WTC11 (cell line): ENCODE measurements at regions not wholly inside any gene's neighbourhood (a gene's known extent, or its start where the extent isn't known, plus 50 kb on each side); places are given as distances from the start of the nearest gene placed in this dataset.

ENCODE experiments used
- ATAC-seq: fragments of 200-7000 bp; cut with Tn5 transposase; 2 replicates; pipeline ENCODE4 v1.10.0; 2021; ENCODE audit warnings: mild to moderate bottlenecking, moderate library complexity
- CTCF ChIA-PET: fragments of 300-600 bp; sonication (Branson Sonifier 250); formaldehyde crosslinking; loops from one replicate; lab custom pipeline; 2021; ENCODE audit warnings: antibody characterized with exemption; lab: Charles Lee
- POLR2A ChIA-PET: fragments of 350-600 bp; sonication (Branson Sonifier 250); formaldehyde crosslinking; loops from one replicate; lab custom pipeline; 2021; ENCODE audit warnings: antibody characterized with exemption; lab: Charles Lee
- DNase-seq: peaks from one replicate; pipeline ENCODE4 v3.0.0; 2021; ENCODE audit warnings: low spot score
- H3K27ac Mint-ChIP-seq: 2 replicates; pipeline ENCODE4 v1.8.0; 2021; ENCODE audit warnings: mixed read lengths
- H3K27me3 Mint-ChIP-seq: 2 replicates; pipeline ENCODE4 v1.8.0; 2021; ENCODE audit warnings: low read depth, mild to moderate bottlenecking, moderate library complexity, mixed read lengths
- H3K36me3 Mint-ChIP-seq: 2 replicates; pipeline ENCODE4 v1.8.0; 2021; ENCODE audit warnings: mixed read lengths
- H3K4me1 Mint-ChIP-seq: 2 replicates; pipeline ENCODE4 v1.8.0; 2022; ENCODE audit warnings: mixed read lengths
- H3K4me3 Mint-ChIP-seq: 2 replicates; pipeline ENCODE4 v1.8.0; 2021; ENCODE audit warnings: mild to moderate bottlenecking, moderate library complexity, mixed read lengths
- H3K9me3 Mint-ChIP-seq: 2 replicates; pipeline ENCODE4 v1.8.0; 2021; ENCODE audit warnings: mixed read lengths
- CBFB ChIP-seq: sonication (generic); formaldehyde crosslinking; IDR thresholded peaks from 2 replicates; pipeline ENCODE4 v1.8.1; 2022; ENCODE audit warnings: mild to moderate bottlenecking, low read depth, missing genetic modification reagents
- CREB1 ChIP-seq: sonication (generic); formaldehyde crosslinking; IDR thresholded peaks from 2 replicates; pipeline ENCODE4 v1.8.0; 2023; ENCODE audit warnings: mild to moderate bottlenecking, missing genetic modification reagents
- ESRRA ChIP-seq: sonication (generic); formaldehyde crosslinking; IDR thresholded peaks from 2 replicates; pipeline ENCODE4 v1.8.1; 2022; ENCODE audit warnings: mild to moderate bottlenecking, missing genetic modification reagents, borderline replicate concordance
- FOXJ3 ChIP-seq: sonication (generic); formaldehyde crosslinking; IDR thresholded peaks from 2 replicates; pipeline ENCODE4 v1.9.0; 2021; ENCODE audit warnings: missing genetic modification reagents, mild to moderate bottlenecking, borderline replicate concordance
- JUN ChIP-seq: sonication (generic); formaldehyde crosslinking; IDR thresholded peaks from 2 replicates; pipeline ENCODE4 v1.8.0; 2023; ENCODE audit warnings: mild to moderate bottlenecking, missing genetic modification reagents
- NFYB ChIP-seq: sonication (generic); formaldehyde crosslinking; conservative IDR thresholded peaks from 2 replicates; pipeline ENCODE4 v1.8.0; 2022; ENCODE audit warnings: low read depth, missing genetic modification reagents
- PRRX2 ChIP-seq: fragments of 250-450 bp; sonication (Bioruptor Pico); IDR thresholded peaks from 2 replicates; pipeline ENCODE4 v1.8.0; 2021; ENCODE audit warnings: mild to moderate bottlenecking
- RELA ChIP-seq: sonication (generic); formaldehyde crosslinking; IDR thresholded peaks from 2 replicates; pipeline ENCODE4 v1.8.1; 2022; ENCODE audit warnings: missing genetic modification reagents, mild to moderate bottlenecking, borderline replicate concordance
- SMAD3 ChIP-seq: sonication (generic); formaldehyde crosslinking; IDR thresholded peaks from 2 replicates; pipeline ENCODE4 v1.8.0; 2022; ENCODE audit warnings: missing genetic modification reagents, mild to moderate bottlenecking, borderline replicate concordance
- TCF7 ChIP-seq: sonication (generic); formaldehyde crosslinking; IDR thresholded peaks from 2 replicates; pipeline ENCODE4 v1.8.0; 2022; ENCODE audit warnings: mild to moderate bottlenecking, low read depth, missing genetic modification reagents, moderate library complexity
- ZNF138 ChIP-seq: sonication (generic); formaldehyde crosslinking; conservative IDR thresholded peaks from 2 replicates; pipeline ENCODE4 v1.8.1; 2022; ENCODE audit warnings: mild to moderate bottlenecking, moderate library complexity, missing genetic modification reagents
- ZNF416 ChIP-seq: fragments of 250-450 bp; sonication (Bioruptor Pico); IDR thresholded peaks from 2 replicates; pipeline ENCODE4 v1.9.0; 2021; ENCODE audit warnings: mild to moderate bottlenecking, inconsistent platforms
- ZNF423 ChIP-seq: fragments of 250-450 bp; sonication (Bioruptor Pico); IDR thresholded peaks from 2 replicates; pipeline ENCODE4 v2.1.2; 2022; ENCODE audit warnings: mild to moderate bottlenecking, moderate library complexity
- TF ChIP-seq, protein P1 (sequence below): fragments of 200-600 bp; IDR thresholded peaks from 2 replicates; pipeline ENCODE4 v1.8.0; 2022; ENCODE audit warnings: antibody characterized with exemption
- TF ChIP-seq, protein P2 (sequence below): sonication (generic); formaldehyde crosslinking; IDR thresholded peaks from 2 replicates; pipeline ENCODE4 v1.8.0; 2022; ENCODE audit warnings: mild to moderate bottlenecking, missing genetic modification reagents
- TF ChIP-seq, protein P3 (sequence below): sonication (generic); formaldehyde crosslinking; IDR thresholded peaks from 2 replicates; pipeline ENCODE4 v1.8.0; 2022; ENCODE audit warnings: mild to moderate bottlenecking, missing genetic modification reagents
- TF ChIP-seq, protein P4 (sequence below): fragments of 250-450 bp; sonication (Bioruptor Pico); IDR thresholded peaks from 2 replicates; pipeline ENCODE4 v2.1.2; 2022; ENCODE audit warnings: mild to moderate bottlenecking, moderate library complexity
- TF ChIP-seq, protein P5 (sequence below): sonication (generic); formaldehyde crosslinking; IDR thresholded peaks from 2 replicates; pipeline ENCODE4 v1.8.1; 2022; ENCODE audit warnings: mild to moderate bottlenecking, missing genetic modification reagents, moderate library complexity, borderline replicate concordance
- TF ChIP-seq, protein P6 (sequence below): sonication (generic); formaldehyde crosslinking; IDR thresholded peaks from 2 replicates; pipeline ENCODE4 v1.8.1; 2022; ENCODE audit warnings: mild to moderate bottlenecking, moderate library complexity, missing genetic modification reagents
- TF ChIP-seq, protein P7 (sequence below): fragments of 250-450 bp; sonication (Bioruptor Pico); conservative IDR thresholded peaks from 2 replicates; pipeline ENCODE4 v1.9.0; 2021; ENCODE audit warnings: mild to moderate bottlenecking
- TF ChIP-seq, protein P8 (sequence below): fragments of 250-450 bp; sonication (Bioruptor Pico); IDR thresholded peaks from 2 replicates; pipeline ENCODE4 v1.9.0; 2021; ENCODE audit warnings: mild to moderate bottlenecking

DNA sequence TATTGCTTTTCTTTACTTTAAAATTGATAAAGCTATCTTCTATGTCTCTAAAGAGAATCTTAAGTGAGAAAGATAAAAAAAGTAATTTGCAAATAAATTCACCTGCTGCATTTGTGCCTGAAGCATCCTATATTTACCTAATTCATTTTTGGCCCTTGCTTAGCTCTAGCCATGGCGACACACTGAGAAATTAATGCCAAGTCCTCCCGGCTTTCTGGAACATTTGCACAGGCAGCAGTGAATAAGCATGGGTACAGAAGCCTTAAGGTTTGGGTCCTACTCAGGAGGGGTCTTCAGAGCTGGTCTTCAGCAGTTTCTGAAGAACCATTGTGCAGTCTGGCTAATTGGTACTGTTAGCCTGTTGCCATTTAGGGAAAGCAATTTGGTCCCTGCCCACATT lies 73.9 kb upstream of the ZEB2 start:
- ChIA-PET POLR2A (no interaction called here), CTCF (no interaction called here)
- H3K4me1 Mint-ChIP-seq: peaks cover 57% of the 10 kb centered on the region

DNA sequence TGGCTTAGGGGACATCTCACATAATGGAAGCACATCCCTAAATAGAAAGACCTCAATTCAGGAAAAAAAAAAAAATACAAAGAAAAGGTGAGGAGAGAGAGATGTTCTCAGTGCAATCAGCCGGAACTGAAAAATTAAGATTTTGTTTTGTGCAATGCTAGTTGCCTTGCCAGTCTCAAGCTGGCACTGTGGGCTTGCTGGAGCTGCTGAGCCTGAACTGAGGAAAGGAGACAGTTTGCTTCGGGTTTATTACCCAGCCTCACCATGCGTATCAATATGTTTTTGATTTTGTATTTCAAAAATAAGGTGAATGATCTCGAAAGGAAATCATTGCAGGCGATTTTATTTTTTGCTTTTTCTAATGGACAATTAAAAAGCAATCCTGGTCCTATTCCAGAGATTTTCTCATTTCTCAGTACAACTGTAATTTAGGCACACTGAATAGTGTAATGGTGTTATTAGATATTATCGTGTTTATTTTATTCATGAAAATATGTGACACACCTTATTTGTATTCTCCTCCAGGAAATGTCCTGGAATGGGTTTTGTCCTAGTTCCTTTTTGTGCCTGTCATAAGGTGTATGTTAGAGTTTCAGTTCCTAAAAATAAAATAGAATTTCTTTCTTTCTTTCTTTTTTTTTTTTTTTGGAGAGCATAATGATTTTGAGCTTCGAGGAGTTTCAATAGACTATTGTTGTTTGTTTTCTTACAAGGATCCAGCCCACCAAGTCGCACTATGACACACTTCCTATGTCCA lies 72.8 kb upstream of the ZEB2 start:
- H3K4me3 Mint-ChIP-seq: no peak overlapping the region
- ATAC-seq: no peak
- ChIA-PET CTCF (no interaction called here), POLR2A (interaction anchor here (1.2 kb wide), 1 partner anchor 602 kb away, joined by 3 read pairs; no protein-coding TSS in a partner anchor)
- no peak for DNase-seq
- H3K27me3 Mint-ChIP-seq: no peaks in the 10 kb centered on the region
- H3K27ac Mint-ChIP-seq: no peak overlapping the region
- H3K4me1 Mint-ChIP-seq: peaks cover 57% of the 10 kb centered on the region
- no peaks in the 10 kb centered on the region for H3K9me3 Mint-ChIP-seq
- no peaks in the 10 kb centered on the region for H3K36me3 Mint-ChIP-seq
- TF ChIP-seq, protein P1, sequence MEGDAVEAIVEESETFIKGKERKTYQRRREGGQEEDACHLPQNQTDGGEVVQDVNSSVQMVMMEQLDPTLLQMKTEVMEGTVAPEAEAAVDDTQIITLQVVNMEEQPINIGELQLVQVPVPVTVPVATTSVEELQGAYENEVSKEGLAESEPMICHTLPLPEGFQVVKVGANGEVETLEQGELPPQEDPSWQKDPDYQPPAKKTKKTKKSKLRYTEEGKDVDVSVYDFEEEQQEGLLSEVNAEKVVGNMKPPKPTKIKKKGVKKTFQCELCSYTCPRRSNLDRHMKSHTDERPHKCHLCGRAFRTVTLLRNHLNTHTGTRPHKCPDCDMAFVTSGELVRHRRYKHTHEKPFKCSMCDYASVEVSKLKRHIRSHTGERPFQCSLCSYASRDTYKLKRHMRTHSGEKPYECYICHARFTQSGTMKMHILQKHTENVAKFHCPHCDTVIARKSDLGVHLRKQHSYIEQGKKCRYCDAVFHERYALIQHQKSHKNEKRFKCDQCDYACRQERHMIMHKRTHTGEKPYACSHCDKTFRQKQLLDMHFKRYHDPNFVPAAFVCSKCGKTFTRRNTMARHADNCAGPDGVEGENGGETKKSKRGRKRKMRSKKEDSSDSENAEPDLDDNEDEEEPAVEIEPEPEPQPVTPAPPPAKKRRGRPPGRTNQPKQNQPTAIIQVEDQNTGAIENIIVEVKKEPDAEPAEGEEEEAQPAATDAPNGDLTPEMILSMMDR: no peak
- TF ChIP-seq, protein P2, sequence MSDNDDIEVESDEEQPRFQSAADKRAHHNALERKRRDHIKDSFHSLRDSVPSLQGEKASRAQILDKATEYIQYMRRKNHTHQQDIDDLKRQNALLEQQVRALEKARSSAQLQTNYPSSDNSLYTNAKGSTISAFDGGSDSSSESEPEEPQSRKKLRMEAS: no peak
- no peak for TF ChIP-seq CBFB
- no peak for TF ChIP-seq NFYB (CRISPR knock-in tag)
- TF ChIP-seq ZNF416: no peak
- TF ChIP-seq JUN (CRISPR knock-in tag): no peak
- no peak for TF ChIP-seq ESRRA
- TF ChIP-seq, protein P3, sequence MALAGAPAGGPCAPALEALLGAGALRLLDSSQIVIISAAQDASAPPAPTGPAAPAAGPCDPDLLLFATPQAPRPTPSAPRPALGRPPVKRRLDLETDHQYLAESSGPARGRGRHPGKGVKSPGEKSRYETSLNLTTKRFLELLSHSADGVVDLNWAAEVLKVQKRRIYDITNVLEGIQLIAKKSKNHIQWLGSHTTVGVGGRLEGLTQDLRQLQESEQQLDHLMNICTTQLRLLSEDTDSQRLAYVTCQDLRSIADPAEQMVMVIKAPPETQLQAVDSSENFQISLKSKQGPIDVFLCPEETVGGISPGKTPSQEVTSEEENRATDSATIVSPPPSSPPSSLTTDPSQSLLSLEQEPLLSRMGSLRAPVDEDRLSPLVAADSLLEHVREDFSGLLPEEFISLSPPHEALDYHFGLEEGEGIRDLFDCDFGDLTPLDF: no peak
- no peak for TF ChIP-seq ZNF423 (CRISPR knock-in tag)

More for the DNA sequence above, 73.9 kb upstream of the ZEB2 start:
- no peak overlapping the region for H3K27ac Mint-ChIP-seq
- no peaks in the 10 kb centered on the region for H3K27me3 Mint-ChIP-seq
- ATAC-seq: no peak
- no peaks in the 10 kb centered on the region for H3K36me3 Mint-ChIP-seq
- no peak overlapping the region for H3K4me3 Mint-ChIP-seq
- DNase-seq: no peak
- H3K9me3 Mint-ChIP-seq: no peaks in the 10 kb centered on the region
- TF ChIP-seq ZNF138 (CRISPR knock-in tag): no peak
- no peak for TF ChIP-seq TCF7 (CRISPR knock-in tag)
- TF ChIP-seq PRRX2 (CRISPR knock-in tag): no peak
- TF ChIP-seq SMAD3 (CRISPR knock-in tag): no peak
- TF ChIP-seq, protein P4, sequence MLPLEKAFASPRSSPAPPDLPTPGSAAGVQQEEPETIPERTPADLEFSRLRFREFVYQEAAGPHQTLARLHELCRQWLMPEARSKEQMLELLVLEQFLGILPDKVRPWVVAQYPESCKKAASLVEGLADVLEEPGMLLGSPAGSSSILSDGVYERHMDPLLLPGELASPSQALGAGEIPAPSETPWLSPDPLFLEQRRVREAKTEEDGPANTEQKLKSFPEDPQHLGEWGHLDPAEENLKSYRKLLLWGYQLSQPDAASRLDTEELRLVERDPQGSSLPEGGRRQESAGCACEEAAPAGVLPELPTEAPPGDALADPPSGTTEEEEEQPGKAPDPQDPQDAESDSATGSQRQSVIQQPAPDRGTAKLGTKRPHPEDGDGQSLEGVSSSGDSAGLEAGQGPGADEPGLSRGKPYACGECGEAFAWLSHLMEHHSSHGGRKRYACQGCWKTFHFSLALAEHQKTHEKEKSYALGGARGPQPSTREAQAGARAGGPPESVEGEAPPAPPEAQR: no peak
- TF ChIP-seq CREB1 (CRISPR knock-in tag): no peak
- TF ChIP-seq, protein P5, sequence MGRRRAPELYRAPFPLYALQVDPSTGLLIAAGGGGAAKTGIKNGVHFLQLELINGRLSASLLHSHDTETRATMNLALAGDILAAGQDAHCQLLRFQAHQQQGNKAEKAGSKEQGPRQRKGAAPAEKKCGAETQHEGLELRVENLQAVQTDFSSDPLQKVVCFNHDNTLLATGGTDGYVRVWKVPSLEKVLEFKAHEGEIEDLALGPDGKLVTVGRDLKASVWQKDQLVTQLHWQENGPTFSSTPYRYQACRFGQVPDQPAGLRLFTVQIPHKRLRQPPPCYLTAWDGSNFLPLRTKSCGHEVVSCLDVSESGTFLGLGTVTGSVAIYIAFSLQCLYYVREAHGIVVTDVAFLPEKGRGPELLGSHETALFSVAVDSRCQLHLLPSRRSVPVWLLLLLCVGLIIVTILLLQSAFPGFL: no peak
- no peak for TF ChIP-seq FOXJ3 (CRISPR knock-in tag)
- TF ChIP-seq, protein P6, sequence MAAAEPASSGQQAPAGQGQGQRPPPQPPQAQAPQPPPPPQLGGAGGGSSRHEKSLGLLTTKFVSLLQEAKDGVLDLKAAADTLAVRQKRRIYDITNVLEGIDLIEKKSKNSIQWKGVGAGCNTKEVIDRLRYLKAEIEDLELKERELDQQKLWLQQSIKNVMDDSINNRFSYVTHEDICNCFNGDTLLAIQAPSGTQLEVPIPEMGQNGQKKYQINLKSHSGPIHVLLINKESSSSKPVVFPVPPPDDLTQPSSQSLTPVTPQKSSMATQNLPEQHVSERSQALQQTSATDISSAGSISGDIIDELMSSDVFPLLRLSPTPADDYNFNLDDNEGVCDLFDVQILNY: no peak
- TF ChIP-seq RELA (CRISPR knock-in tag): no peak
- TF ChIP-seq, protein P2: no peak
- TF ChIP-seq, protein P7, sequence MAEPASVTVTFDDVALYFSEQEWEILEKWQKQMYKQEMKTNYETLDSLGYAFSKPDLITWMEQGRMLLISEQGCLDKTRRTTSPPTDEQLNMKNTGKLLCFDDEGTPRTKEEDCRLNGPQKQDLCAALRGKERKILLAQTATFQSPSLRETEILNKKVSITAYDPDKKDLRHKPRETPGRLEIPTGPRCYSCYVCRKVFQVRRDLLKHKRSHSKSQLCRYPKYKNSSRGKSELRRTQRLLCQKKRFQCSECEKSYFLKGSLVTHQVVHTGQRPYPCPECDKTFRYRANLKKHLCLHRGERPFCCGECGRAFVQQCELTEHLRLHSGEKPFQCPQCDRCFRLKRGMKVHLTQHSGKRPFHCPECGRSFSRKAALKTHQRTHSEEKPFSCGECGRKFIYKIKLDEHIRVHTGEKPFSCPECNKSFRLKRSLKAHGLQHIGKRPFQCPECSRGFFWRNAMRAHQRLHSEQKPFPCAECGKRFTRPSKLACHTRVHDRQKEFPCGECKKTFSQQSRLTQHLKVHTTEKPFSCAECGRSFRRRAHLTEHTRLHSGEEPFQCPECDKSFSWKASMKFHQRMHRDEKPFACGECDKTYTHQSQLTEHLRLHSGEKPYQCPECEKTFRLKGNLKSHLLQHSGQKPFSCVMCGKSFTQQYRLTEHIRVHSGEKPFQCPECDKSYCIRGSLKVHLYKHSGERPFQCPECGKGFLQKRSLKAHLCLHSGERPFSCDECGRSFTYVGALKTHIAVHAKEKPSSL (CRISPR knock-in tag): no peak
- TF ChIP-seq, protein P8, sequence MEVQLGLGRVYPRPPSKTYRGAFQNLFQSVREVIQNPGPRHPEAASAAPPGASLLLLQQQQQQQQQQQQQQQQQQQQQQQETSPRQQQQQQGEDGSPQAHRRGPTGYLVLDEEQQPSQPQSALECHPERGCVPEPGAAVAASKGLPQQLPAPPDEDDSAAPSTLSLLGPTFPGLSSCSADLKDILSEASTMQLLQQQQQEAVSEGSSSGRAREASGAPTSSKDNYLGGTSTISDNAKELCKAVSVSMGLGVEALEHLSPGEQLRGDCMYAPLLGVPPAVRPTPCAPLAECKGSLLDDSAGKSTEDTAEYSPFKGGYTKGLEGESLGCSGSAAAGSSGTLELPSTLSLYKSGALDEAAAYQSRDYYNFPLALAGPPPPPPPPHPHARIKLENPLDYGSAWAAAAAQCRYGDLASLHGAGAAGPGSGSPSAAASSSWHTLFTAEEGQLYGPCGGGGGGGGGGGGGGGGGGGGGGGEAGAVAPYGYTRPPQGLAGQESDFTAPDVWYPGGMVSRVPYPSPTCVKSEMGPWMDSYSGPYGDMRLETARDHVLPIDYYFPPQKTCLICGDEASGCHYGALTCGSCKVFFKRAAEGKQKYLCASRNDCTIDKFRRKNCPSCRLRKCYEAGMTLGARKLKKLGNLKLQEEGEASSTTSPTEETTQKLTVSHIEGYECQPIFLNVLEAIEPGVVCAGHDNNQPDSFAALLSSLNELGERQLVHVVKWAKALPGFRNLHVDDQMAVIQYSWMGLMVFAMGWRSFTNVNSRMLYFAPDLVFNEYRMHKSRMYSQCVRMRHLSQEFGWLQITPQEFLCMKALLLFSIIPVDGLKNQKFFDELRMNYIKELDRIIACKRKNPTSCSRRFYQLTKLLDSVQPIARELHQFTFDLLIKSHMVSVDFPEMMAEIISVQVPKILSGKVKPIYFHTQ (CRISPR knock-in tag): no peak
